ENCODE measurements at regions not wholly inside any gene's neighbourhood (a gene's known extent, or its start where the extent isn't known, plus 50 kb on each side); places are given as distances from the start of the nearest gene placed in this dataset.

DNA sequence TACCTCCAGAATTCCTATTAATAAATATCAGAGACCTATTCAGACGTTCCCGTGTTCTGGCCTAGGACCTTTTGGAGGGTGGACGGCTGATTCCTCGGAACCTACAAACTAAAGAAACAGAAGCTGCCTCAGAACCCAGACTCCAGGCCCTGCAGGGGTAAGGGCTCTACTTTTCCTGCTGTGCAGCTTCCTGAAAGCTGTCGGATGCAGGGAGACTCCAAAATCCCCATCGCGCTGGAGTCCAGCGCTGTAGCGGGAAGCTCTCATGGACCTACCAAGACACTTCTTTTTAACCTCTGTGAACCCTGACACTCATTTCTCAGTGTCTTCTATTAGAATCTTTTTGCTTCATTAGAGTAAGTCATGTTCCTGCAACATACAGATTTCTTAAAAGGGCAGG lies 244.5 kb upstream of the PITRM1 start:
- TF ChIP-seq CTCF (IDR thresholded peaks at IDR 0.05) (no peak), POLR2A (IDR thresholded peaks at IDR 0.05) (no peak), POLR2AphosphoS5 (IDR thresholded peaks at IDR 0.05) (no peak), EP300 (IDR thresholded peaks at IDR 0.05) (no peak)

Measured in stomach (tissue), 4 donors.